ENCODE measurements at regions not wholly inside any gene's neighbourhood (a gene's known extent, or its start where the extent isn't known, plus 50 kb on each side); places are given as distances from the start of the nearest gene placed in this dataset.

GRCh38 chr13:40145139-40145538 lies 489.7 kb downstream of the COG6 start:
- no peak for TF ChIP-seq CTCF (IDR thresholded peaks at IDR 0.05; ENCODE audit: insufficient read depth, low read depth, low read length)
- no peak for TF ChIP-seq EZH2 (IDR thresholded peaks at IDR 0.05; ENCODE audit: insufficient read depth, low read length)

All from astrocyte (in vitro differentiated cells and primary cell).